Thymus (tissue), 11 donors: ENCODE measurements at regions not wholly inside any gene's neighbourhood (a gene's known extent, or its start where the extent isn't known, plus 50 kb on each side); places are given as distances from the start of the nearest gene placed in this dataset.

Source experiments
- DNase-seq, 9 donors: peaks; one replicate each; pipeline ENCODE4 v3.0.0-alpha.2; 2013; ENCODE audit warnings: low spot score in 9 of 9, low read depth in 6 of 9, missing footprints in 1 of 9
- H3K27ac ChIP-seq, 2 donors: one replicate each; pipeline ENCODE4 v1.5.1; 2013; ENCODE audit warnings: control low read depth in 1 of 2, low read depth in 1 of 2, low read length in 1 of 2, mild to moderate bottlenecking in 1 of 2, moderate library complexity in 1 of 2
- H3K27me3 ChIP-seq, 2 donors: one replicate each; pipeline ENCODE4 v1.5.1; 2013; ENCODE audit warnings: low read length in 1 of 2; ENCODE audit not compliant: control insufficient read depth in 2 of 2, insufficient read depth in 1 of 2
- H3K36me3 ChIP-seq, 2 donors: one replicate each; pipeline ENCODE4 v1.5.1; 2013; ENCODE audit warnings: low read length in 1 of 2, mild to moderate bottlenecking in 1 of 2, moderate library complexity in 1 of 2; ENCODE audit not compliant: control insufficient read depth in 2 of 2, insufficient read depth in 2 of 2
- H3K4me1 ChIP-seq, 2 donors: one replicate each; pipeline ENCODE4 v1.5.1; 2013; ENCODE audit warnings: low read length in 2 of 2; ENCODE audit not compliant: control insufficient read depth in 2 of 2, insufficient read depth in 2 of 2
- H3K4me3 ChIP-seq, 2 donors: one replicate each; pipeline ENCODE4 v1.5.1; 2013; ENCODE audit warnings: low read length in 2 of 2, control low read depth in 1 of 2, mild to moderate bottlenecking in 1 of 2
- H3K9me3 ChIP-seq, 2 donors: one replicate each; pipeline ENCODE4 v1.5.1; 2013; ENCODE audit warnings: low read length in 1 of 2, mild to moderate bottlenecking in 1 of 2; ENCODE audit not compliant: control insufficient read depth in 2 of 2, insufficient read depth in 1 of 2
- WGBS: extraction: QIAGEN DNeasy Blood & Tissue Kit; methylation state at CpG from one replicate; pipeline ENCODE4 v1.1.7; 2013; 5-methylcytosine and 5-hydroxymethylcytosine counted together
- donor health status: healthy.

DNA sequence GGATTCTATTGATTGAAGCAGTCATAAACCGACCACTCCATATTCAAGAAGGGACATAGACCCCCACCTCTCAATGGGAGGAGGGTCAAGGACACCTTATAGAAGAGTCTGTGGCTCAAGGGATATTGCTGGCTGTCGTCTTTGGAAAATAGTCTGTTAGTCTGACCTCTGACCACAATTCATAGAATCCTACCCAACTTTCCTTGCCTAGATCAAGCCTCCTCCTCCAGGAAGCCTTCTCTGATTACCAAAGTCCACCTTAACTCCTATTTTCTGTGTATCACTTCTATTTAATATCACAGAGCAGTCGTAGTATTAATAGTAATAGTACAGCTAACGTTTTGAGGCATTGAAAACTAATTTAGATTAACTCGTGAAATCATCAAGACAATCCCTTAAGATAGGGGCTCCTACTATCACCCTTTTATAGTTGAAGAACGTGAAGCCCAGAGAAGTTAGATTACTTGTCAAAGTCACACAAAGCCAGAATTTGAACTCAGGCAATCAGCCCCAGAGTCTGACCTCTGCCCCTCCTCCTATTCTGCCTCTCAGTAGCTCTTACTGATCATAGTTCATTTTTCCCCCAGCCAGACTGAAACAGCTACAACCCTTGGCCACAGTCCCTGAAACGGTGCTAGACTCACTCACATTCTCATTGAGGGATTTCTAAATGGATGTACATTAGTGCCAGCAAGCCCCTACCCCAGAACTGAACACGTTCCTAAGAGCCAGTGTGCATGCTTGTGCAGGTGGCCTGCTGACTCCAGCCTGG, 636.6 kb downstream of the MID1IP1 start:
- Histone ChIP-seq H3K4me3 (no peak overlapping the region), H3K27ac (no peak overlapping the region), H3K4me1 (no peaks in the 10 kb centered on the region), H3K9me3 (no peaks in the 10 kb centered on the region), H3K36me3 (no peaks in the 10 kb centered on the region), H3K27me3 (no peaks in the 10 kb centered on the region)
- WGBS = 98% methylated on average over 8 of the region's 8 CpGs
- no peak for DNase-seq

DNA sequence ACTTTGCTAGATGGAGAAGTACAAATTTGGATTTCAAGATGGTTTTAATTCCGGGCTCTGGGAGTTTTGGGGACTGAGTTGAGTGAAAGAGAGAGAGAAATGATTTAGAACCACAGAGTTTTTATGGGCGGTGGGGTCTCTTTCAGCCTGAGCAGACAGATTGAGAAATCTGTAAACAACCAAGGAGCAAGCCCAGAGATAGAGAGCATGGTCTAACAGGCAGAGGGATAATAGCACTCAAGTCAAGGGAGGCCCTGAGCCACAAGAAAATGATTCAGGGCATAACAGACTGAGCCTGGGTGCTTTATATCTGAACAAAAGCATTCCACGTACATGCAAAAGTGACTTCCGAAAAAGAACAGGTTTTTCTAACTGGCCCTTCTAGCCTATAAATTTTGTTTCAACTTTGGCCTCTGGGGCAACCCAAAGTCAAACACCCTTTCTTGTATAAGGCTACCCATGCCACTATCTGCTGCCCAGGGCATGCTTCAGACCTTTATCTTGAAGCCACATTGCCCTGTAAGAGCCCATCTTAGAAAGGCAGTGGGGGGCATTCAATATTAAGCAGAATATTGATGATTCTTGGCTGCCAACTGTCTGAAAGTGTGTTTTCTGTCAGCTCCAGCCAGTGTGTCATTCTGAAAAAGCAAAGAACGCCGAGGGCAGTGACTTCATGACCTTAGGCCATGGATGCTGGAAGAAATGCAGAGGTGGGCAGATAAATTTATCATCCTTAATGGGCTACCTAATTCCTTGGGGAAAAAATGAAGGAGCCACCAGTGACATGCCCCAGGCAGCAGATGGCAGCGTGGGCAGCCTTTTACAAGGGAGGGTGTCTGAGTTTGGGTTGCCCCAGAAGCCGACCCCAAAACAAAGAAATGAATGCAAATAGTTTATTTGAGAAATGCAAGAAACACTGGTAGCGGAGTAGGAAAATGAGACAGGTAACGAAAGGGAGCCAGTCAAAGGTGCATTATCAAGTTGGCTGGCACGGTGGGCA, 637.6 kb downstream of the MID1IP1 start:
- no peaks in the 10 kb centered on the region for H3K9me3 ChIP-seq
- WGBS = 94% methylated on average over 11 of the region's 11 CpGs

DNA sequence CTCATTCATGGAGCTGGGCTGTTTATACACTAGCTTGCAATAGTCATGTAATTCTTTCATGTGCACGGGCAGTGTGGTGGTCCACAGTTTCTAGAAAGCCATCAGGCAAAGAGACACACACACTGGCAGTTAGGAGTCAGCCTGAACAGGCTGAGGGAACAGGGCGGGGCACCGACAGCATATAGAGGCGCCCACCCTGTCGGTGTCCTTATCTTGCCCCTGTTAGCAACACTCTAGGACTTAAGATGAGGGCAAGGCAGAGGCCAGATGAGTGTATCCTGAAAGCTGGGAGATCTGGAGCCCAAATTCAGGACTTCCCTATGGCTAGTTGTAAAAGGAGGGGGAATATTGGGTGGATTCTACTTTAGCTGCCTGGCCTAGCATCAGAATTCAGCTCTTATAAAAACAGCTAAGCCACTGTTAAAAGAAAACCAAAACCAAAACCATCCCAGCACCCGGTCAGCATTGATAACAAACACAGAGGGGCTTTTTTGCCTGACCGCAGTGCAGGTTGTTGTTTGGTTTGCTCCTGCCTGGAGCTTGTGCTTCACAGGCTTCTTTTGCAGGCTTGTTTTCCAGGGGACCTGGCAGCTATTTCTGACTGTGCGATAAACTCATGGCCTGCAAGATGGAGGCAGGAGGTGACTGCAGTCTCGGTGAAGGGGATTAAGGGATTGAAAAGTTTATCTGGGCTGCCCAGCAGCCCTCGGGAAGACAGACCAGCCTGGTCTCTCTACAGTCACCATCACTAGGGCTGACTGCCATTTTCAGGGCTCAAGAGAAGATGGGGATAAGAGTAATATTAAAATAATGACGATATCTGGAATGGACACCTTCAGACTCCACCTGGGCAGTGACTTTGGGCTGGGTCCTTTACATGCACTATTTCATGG, 638.9 kb downstream of the MID1IP1 start:
- no peak for DNase-seq
- H3K4me3 ChIP-seq = no peak overlapping the region
- H3K4me1 ChIP-seq = no peaks in the 10 kb centered on the region
- no peak overlapping the region for H3K27ac ChIP-seq
- no peaks in the 10 kb centered on the region for H3K9me3 ChIP-seq
- H3K36me3 ChIP-seq = no peaks in the 10 kb centered on the region
- no peaks in the 10 kb centered on the region for H3K27me3 ChIP-seq
- WGBS = 68% methylated on average over 11 of the region's 11 CpGs

More for the DNA sequence above, 637.6 kb downstream of the MID1IP1 start:
- DNase-seq = no peak
- H3K4me3 ChIP-seq = no peak overlapping the region
- H3K4me1 ChIP-seq = no peaks in the 10 kb centered on the region
- no peak overlapping the region for H3K27ac ChIP-seq
- H3K36me3 ChIP-seq = no peaks in the 10 kb centered on the region
- no peaks in the 10 kb centered on the region for H3K27me3 ChIP-seq

DNA sequence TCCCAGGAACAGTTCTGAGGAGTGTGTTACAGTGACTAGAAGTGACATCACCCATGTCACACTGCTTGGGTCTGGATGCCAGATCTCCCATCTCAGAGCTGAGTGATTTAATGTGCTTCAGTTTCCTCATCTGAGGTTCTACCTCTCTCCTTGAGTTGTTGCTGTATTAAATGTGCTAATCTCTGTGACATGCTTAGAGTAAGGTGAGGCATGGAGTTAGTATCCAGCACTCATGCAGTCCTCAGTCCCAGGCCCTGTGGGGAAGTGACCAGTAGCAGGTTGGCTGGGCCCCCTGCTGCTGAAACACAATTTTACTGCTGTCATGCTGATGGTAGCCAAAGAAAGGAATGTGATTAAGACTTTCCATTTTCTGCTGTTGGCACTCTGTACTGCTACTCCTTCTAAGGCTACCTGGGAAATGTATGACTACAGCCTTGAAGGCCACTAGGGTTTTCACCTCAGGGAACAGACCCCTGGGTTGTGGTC, 639.6 kb downstream of the MID1IP1 start:
- H3K27ac ChIP-seq = no peak overlapping the region
- no peak for DNase-seq
- no peaks in the 10 kb centered on the region for H3K4me1 ChIP-seq
- no peaks in the 10 kb centered on the region for H3K36me3 ChIP-seq
- H3K4me3 ChIP-seq = no peak overlapping the region
- no peaks in the 10 kb centered on the region for H3K27me3 ChIP-seq
- H3K9me3 ChIP-seq = no peaks in the 10 kb centered on the region

DNA sequence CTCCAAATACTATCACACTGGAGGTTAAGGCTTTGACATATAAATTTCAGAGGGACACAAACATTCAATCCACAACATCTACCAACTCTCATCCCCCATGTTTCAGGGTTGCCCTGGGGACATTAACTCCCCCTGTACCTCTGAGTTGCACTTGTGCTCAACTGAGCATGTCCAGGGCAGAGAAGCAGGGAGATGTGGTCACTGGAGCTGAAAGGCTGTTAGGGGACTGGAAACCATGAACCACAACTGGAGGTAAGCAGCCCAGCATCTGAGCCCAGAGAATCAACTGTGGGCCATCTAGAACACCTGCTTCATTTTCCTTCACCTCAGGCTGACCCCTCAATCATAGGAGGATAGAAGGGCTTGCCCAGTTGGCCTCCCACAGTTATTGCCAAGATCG, 641.1 kb downstream of the MID1IP1 start:
- WGBS = 100% methylated on average over 1 of the region's 1 CpG
- H3K27me3 ChIP-seq = no peaks in the 10 kb centered on the region

DNA sequence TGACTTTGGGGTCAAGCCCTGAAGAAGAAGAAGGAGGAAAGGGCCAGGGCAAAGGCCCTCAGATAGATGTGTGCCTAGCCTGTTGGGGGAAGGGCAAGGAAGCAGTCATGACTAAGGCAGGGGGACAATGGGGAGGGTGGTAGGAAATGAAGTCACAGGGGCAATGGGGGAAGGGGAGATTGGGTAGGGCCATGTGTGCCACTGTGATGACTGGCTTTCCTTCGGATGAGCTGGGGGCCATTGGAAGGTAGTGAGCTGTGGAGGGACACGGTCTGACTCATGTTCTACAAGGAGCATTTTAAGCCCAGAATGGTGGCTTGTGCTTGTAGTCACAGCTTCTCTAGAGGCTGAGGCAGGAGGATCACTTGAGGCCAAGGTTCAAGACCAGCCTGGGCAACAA, 642.0 kb downstream of the MID1IP1 start:
- H3K4me3 ChIP-seq = no peak overlapping the region
- DNase-seq = no peak
- no peak overlapping the region for H3K27ac ChIP-seq
- no peaks in the 10 kb centered on the region for H3K27me3 ChIP-seq
- no peaks in the 10 kb centered on the region for H3K9me3 ChIP-seq
- H3K4me1 ChIP-seq = no peaks in the 10 kb centered on the region
- no peaks in the 10 kb centered on the region for H3K36me3 ChIP-seq
- WGBS = 100% methylated on average over 2 of the region's 2 CpGs

More for the DNA sequence above, 641.1 kb downstream of the MID1IP1 start:
- Histone ChIP-seq H3K27ac (no peak overlapping the region), H3K4me3 (no peak overlapping the region), H3K36me3 (no peaks in the 10 kb centered on the region), H3K4me1 (no peaks in the 10 kb centered on the region), H3K9me3 (no peaks in the 10 kb centered on the region)
- DNase-seq = no peak

DNA sequence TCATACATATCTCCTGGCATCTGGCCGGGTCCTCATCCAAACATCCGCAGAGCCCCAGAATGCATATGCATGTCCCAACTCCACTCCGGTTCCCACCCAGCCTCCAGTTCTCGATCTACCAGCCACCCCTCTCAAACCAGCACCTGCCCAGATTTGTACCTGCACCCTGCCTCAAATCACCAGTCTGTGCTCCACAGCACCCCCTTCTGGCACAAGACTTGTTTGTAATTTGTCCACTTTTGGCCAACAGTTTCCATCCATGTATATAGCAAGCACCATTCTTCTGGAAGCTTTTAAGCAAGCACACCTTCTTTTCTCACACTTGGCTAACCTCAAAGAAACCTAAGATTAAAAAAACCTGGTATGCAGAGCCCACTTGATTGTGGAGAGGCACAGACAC, 644.1 kb downstream of the MID1IP1 start:
- H3K36me3 ChIP-seq = no peaks in the 10 kb centered on the region
- DNase-seq = peak in 4 of 9 donors; percentile 5 to 41 (median 22)
- no peaks in the 10 kb centered on the region for H3K27me3 ChIP-seq
- H3K4me1 ChIP-seq = peaks cover 0 to 3% of the 10 kb centered on the region in 2 donors
- WGBS = 94% methylated on average over 4 of the region's 4 CpGs
- H3K9me3 ChIP-seq = no peaks in the 10 kb centered on the region
- no peak overlapping the region for H3K4me3 ChIP-seq
- no peak overlapping the region for H3K27ac ChIP-seq

DNA sequence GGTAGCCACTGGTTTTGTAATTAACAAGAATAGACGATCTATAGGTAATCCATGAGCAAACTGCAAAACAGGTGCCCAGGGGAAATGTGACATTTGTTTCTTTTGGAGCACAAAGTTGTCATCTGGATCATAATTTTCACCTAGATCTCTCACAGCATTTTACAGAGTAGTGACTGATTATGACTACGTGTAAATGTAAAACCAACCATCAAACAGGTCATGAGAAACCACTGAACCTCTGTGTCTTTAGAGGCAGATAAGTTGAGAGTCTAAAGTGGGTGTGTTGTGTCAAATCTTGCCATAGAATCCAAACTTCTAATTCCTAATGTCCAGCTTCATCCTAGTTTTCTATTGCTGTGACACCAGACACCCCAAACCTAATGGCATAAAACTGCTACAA, 648.1 kb downstream of the MID1IP1 start:
- Histone ChIP-seq H3K4me1 (peaks cover 0 to 10% of the 10 kb centered on the region in 2 donors), H3K36me3 (no peaks in the 10 kb centered on the region), H3K27me3 (no peaks in the 10 kb centered on the region), H3K27ac (no peak overlapping the region), H3K9me3 (no peaks in the 10 kb centered on the region), H3K4me3 (no peak overlapping the region)
- WGBS = 92% methylated on average over 2 of the region's 2 CpGs
- no peak for DNase-seq
